ENCODE measurements at regions not wholly inside any gene's neighbourhood (a gene's known extent, or its start where the extent isn't known, plus 50 kb on each side); places are given as distances from the start of the nearest gene placed in this dataset.

GRCh38 chr14:100673807-100674154 lies 52.9 kb upstream of the DLK1 start:
- peaks cover 40% of the 10 kb centered on the region for H3K27me3 Mint-ChIP-seq (ENCODE audit: low read depth)
- no peaks in the 10 kb centered on the region for H3K36me3 Mint-ChIP-seq (ENCODE audit: low read depth)
- H3K9me3 Mint-ChIP-seq = no peaks in the 10 kb centered on the region
- no peak for DNase-seq (ENCODE audit: low spot score)
- H3K4me3 Mint-ChIP-seq = no peak overlapping the region
- H3K27ac Mint-ChIP-seq = no peak overlapping the region
- no peaks in the 10 kb centered on the region for H3K4me1 Mint-ChIP-seq (ENCODE audit: low read depth)

DNA sequence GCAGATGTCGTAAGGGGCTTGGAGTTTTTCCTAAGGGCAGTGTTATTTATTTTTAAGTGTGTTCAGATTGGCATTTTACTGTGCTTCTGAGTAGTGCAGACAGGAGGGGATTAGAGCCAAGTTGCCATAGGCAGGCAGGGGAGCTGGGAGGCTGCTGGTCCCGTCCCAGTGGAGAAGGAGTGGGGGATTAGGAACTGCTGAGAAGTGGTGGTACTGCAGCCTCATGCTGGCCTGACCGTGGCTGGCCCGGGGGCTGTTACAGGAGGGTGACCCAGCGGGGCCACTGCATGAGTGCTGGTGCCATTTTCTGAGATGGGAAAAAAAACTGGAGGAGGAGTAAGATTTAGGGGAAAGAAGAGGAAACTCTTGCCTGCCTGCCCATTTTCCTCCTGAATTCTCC lies 52.3 kb upstream of the DLK1 start:
- no peak for DNase-seq (ENCODE audit: low spot score)
- Mint-ChIP-seq H3K36me3 (ENCODE audit: low read depth) (no peaks in the 10 kb centered on the region), H3K9me3 (no peaks in the 10 kb centered on the region), H3K4me3 (no peak overlapping the region), H3K4me1 (ENCODE audit: low read depth) (no peaks in the 10 kb centered on the region), H3K27ac (no peak overlapping the region), H3K27me3 (ENCODE audit: low read depth) (peaks cover 38% of the 10 kb centered on the region)

DNA sequence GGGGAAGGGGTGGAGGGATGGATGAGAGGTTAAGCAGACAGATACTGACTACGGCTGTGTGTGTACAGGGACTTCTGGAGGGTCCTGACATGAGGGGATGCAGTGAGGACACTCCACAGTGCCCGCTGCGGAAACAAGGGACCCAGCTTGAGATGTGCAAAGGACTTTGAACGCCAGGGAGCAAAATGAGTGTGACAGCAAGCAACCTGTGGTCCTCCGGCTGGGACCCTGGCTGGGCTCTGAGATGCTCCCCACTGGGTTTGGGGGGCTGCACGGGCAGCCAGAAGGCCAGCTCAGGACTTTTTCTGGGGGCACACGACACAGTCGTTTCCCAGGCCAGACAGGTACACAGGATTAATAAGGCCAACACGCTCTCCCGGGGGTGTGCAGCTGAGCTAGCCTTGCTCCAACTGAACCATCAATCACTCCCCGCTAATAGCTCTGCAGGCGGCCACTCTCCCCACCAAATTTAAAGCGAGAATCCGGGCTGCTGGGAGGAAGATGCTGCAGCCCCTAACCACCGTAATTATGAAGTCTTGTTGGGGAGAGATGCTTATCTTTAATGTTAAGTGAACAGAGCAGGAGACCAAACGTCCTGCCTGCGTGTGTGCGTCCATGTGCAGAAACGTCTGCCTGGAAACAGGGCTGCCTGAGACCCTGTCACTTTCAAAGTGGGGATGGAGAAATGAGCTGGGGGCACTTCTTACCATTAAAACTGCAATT lies 51.6 kb upstream of the DLK1 start:
- no peak for DNase-seq (ENCODE audit: low spot score)
- Mint-ChIP-seq H3K27me3 (ENCODE audit: low read depth) (peaks cover 34% of the 10 kb centered on the region), H3K36me3 (ENCODE audit: low read depth) (no peaks in the 10 kb centered on the region), H3K27ac (no peak overlapping the region), H3K4me3 (no peak overlapping the region), H3K4me1 (ENCODE audit: low read depth) (no peaks in the 10 kb centered on the region), H3K9me3 (no peaks in the 10 kb centered on the region)

GRCh38 chr14:100675699-100676684 lies 50.7 kb upstream of the DLK1 start:
- H3K4me1 Mint-ChIP-seq (ENCODE audit: low read depth) = no peaks in the 10 kb centered on the region
- no peaks in the 10 kb centered on the region for H3K9me3 Mint-ChIP-seq
- H3K27ac Mint-ChIP-seq = no peak overlapping the region
- no peaks in the 10 kb centered on the region for H3K36me3 Mint-ChIP-seq (ENCODE audit: low read depth)
- peaks cover 28% of the 10 kb centered on the region for H3K27me3 Mint-ChIP-seq (ENCODE audit: low read depth)
- DNase-seq (ENCODE audit: low spot score) = no peak
- no peak overlapping the region for H3K4me3 Mint-ChIP-seq
